Lung (tissue), 11 donors: ENCODE measurements at regions not wholly inside any gene's neighbourhood (a gene's known extent, or its start where the extent isn't known, plus 50 kb on each side); places are given as distances from the start of the nearest gene placed in this dataset.

Experiments used
- ATAC-seq: fragments of 200-7000 bp; cut with Tn5 transposase; one replicate; pipeline ENCODE4 v1.9.1; 2020; ENCODE audit warnings: moderate number of reproducible peaks; ENCODE audit not compliant: insufficient read depth, low FRiP score
- DNase-seq, 3 donors: peaks; one replicate each; pipeline ENCODE4 v3.0.0-alpha.2; 2013 to 2017
- H3K27ac ChIP-seq, 2 donors: one replicate each; pipeline ENCODE4 v1.5.1; 2013; ENCODE audit warnings: mild to moderate bottlenecking in 2 of 2, moderate library complexity in 2 of 2, control low read depth in 1 of 2, inconsistent platforms in 1 of 2, low read depth in 1 of 2, low read length in 1 of 2
- H3K27me3 ChIP-seq, 3 donors: one replicate each; pipeline ENCODE4 v1.5.1; 2013; ENCODE audit warnings: low read length in 2 of 3; ENCODE audit not compliant: control insufficient read depth in 3 of 3, insufficient read depth in 3 of 3
- H3K36me3 ChIP-seq, 4 donors: one replicate each; pipeline ENCODE4 v1.5.1; 2013; ENCODE audit warnings: low read length in 4 of 4, mild to moderate bottlenecking in 1 of 4, moderate library complexity in 1 of 4; ENCODE audit not compliant: control insufficient read depth in 4 of 4, insufficient read depth in 4 of 4
- H3K4me1 ChIP-seq, 5 donors: one replicate each; pipeline ENCODE4 v1.5.1; 2013; ENCODE audit warnings: low read length in 5 of 5, mild to moderate bottlenecking in 2 of 5, moderate library complexity in 1 of 5; ENCODE audit not compliant: control insufficient read depth in 5 of 5, insufficient read depth in 5 of 5
- H3K4me3 ChIP-seq: one replicate; pipeline ENCODE4 v1.5.1; 2013; ENCODE audit warnings: mild to moderate bottlenecking, control low read depth, moderate library complexity
- H3K9ac ChIP-seq, 2 donors: one replicate each; pipeline ENCODE4 v1.5.1; 2013; ENCODE audit warnings: low read length in 2 of 2, control low read depth in 1 of 2; ENCODE audit not compliant: insufficient read depth in 1 of 2
- H3K9me3 ChIP-seq, 4 donors: one replicate each; pipeline ENCODE4 v1.5.1; 2013; ENCODE audit warnings: low read length in 3 of 4, mild to moderate bottlenecking in 1 of 4, moderate library complexity in 1 of 4; ENCODE audit not compliant: control insufficient read depth in 4 of 4, insufficient read depth in 3 of 4
- WGBS, 2 donors: extraction: QIAGEN DNeasy Blood & Tissue Kit; methylation state at CpG; one replicate each; pipeline ENCODE4 v1.1.7; 2013; 5-methylcytosine and 5-hydroxymethylcytosine counted together
- TF ChIP-seq, protein P1 (sequence below): IDR thresholded peaks from 2 replicates; pipeline ENCODE4 v1.5.1; 2012; ENCODE audit warnings: mild to moderate bottlenecking; ENCODE audit errors: control extremely low read depth, extremely low read depth
- donor health status: control.
- donor health status: control.
- donor health status: Bipolar disorder and iron deficiency.
- donor health status: healthy.
- donor health status: DM: yes; HTN: yes; CAD: no.

DNA sequence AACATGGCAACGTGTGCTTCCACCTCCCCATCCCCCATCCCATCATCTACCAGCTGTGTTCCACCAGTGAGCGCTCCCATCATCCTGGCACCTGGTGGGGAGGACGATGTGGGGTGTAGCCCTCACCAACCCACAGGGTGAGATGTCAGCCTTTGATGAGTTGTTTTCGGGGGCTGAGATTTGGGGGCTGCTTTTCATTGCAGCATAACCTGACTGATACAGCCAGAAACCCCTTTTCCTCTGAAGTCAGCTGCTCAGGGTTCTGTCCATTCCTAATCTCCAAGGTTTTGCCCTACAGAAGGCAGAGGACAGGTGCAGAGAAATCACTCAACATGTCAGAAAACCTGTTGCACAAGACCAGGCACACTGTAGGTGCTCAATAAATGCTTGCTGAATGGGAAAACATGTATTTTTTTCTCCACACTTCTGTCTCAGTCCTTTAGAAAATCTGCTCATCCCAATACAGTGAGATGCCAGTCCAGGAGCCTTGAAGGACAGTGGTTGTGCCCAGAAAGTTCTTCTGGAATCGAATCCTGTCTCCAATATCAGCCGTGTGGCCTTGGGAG, 239.8 kb downstream of the RBM19 start:
- peaks cover 0 to 11% (median 0%) of the 10 kb centered on the region in 3 donors for H3K27me3 ChIP-seq
- H3K9ac ChIP-seq: no peak overlapping the region
- DNase-seq (no peak), ATAC-seq (no peak)
- 81 to 91% methylated on average over 6 of the region's 6 CpGs for WGBS, 2 donors
- H3K36me3 ChIP-seq: no peaks in the 10 kb centered on the region
- H3K4me1 ChIP-seq: no peaks in the 10 kb centered on the region
- TF ChIP-seq, protein P1, sequence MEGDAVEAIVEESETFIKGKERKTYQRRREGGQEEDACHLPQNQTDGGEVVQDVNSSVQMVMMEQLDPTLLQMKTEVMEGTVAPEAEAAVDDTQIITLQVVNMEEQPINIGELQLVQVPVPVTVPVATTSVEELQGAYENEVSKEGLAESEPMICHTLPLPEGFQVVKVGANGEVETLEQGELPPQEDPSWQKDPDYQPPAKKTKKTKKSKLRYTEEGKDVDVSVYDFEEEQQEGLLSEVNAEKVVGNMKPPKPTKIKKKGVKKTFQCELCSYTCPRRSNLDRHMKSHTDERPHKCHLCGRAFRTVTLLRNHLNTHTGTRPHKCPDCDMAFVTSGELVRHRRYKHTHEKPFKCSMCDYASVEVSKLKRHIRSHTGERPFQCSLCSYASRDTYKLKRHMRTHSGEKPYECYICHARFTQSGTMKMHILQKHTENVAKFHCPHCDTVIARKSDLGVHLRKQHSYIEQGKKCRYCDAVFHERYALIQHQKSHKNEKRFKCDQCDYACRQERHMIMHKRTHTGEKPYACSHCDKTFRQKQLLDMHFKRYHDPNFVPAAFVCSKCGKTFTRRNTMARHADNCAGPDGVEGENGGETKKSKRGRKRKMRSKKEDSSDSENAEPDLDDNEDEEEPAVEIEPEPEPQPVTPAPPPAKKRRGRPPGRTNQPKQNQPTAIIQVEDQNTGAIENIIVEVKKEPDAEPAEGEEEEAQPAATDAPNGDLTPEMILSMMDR: no peak
- no peak overlapping the region for H3K4me3 ChIP-seq
- no peak overlapping the region for H3K27ac ChIP-seq
- H3K9me3 ChIP-seq: peaks cover 0 to 15% (median 0%) of the 10 kb centered on the region in 4 donors

DNA sequence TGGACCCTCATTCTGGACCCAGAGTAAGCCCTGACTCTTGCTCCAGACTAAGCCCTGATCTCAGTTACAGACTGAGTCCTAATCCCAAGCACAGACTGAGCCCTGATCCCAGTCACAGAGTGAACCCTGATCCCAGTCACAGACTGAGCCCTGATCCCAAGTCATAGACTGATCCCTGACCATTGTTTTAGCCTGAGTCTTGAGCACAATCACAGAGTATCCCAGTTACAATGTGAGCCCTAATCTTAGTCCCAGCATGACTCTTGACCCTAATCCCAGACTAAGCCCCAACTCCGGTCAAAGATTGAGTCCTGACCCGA, 240.6 kb downstream of the RBM19 start:
- Histone ChIP-seq H3K27ac (no peak overlapping the region), H3K27me3 (peaks cover 0 to 11% (median 0%) of the 10 kb centered on the region in 3 donors), H3K4me3 (no peak overlapping the region), H3K9ac (no peak overlapping the region), H3K36me3 (no peaks in the 10 kb centered on the region), H3K4me1 (no peaks in the 10 kb centered on the region), H3K9me3 (peaks cover 0 to 15% (median 0%) of the 10 kb centered on the region in 4 donors)
- DNase-seq (no peak), ATAC-seq (no peak)
- 89% methylated on average over 2 of the region's 2 CpGs for WGBS, 2 donors
- TF ChIP-seq, protein P1: no peak

DNA sequence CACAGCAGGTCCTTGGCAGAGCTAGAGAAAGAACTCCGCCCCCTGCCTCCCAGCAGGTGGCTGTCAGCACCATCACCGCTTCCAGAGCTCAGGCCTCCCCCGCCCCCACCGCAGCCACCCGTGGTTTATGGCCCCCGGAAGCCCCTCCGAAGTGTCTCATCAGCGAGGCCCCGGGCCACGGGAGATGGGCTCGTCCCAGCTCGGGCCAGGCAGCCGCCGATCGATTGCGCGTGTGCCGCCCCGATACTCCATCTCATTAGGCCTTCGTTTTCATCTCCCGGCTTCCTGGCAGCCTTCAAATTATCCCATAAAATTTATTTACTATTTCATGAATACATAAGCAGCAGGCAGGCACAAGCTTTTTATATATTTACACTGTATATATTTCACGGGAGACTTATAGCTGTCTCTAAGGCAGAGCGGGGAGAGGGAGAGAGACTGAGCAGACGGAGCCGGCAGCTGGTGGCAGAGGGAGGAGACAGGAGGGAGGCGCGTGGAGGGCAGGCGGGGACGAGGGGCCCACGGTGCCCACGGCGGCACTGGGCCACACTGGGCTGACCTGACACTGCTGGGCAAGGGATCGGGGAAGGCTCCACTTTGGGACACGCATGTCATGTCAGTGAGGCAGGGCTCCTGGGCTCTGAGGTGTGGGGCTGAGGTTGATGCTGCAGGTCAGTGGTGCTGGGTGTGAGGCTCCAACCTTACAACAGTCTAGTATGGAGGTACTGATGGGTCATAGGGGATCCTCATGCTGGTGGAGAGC, 241.2 kb downstream of the RBM19 start:
- no peak for DNase-seq
- 73 to 78% methylated on average over 34 of the region's 34 CpGs for WGBS, 2 donors
- H3K36me3 ChIP-seq: no peaks in the 10 kb centered on the region
- TF ChIP-seq, protein P1: no peak
- H3K27ac ChIP-seq: no peak overlapping the region
- no peak overlapping the region for H3K9ac ChIP-seq
- peaks cover 0 to 9% (median 0%) of the 10 kb centered on the region in 3 donors for H3K27me3 ChIP-seq
- H3K9me3 ChIP-seq: peaks cover 0 to 15% (median 0%) of the 10 kb centered on the region in 4 donors
- no peak overlapping the region for H3K4me3 ChIP-seq
- H3K4me1 ChIP-seq: no peaks in the 10 kb centered on the region
- ATAC-seq: no peak
